AG04449 (cell line): ENCODE measurements at regions not wholly inside any gene's neighbourhood (a gene's known extent, or its start where the extent isn't known, plus 50 kb on each side); places are given as distances from the start of the nearest gene placed in this dataset.

Experiments
- CTCF ChIA-PET: fragments of 350-600 bp; formaldehyde crosslinking; extraction: SDS; loops from one replicate; lab custom pipeline; 2021; ENCODE audit warnings: antibody characterized with exemption; lab: Yijun Ruan, JAX
- POLR2A ChIA-PET: fragments of 400-600, 350-600 bp; formaldehyde crosslinking; extraction: SDS; loops from one replicate; lab custom pipeline; 2020; ENCODE audit warnings: antibody characterized with exemption, inconsistent platforms; lab: Yijun Ruan, JAX
- DNase-seq: peaks from one replicate; pipeline ENCODE4 v3.0.0-alpha.2; 2010; ENCODE audit warnings: low read depth, low spot score
- H3K4me3 ChIP-seq: 2 replicates; pipeline ENCODE4 v1.5.1; 2011; ENCODE audit warnings: low read depth, mild to moderate bottlenecking, control low read depth, low read length
- TF ChIP-seq, protein P1 (sequence below): IDR thresholded peaks from one replicate; pipeline ENCODE4 v1.5.1; 2011; ENCODE audit warnings: mild to moderate bottlenecking, moderate library complexity, low read length, control low read depth, inconsistent platforms; ENCODE audit not compliant: insufficient read depth; ENCODE audit errors: missing control alignments

DNA sequence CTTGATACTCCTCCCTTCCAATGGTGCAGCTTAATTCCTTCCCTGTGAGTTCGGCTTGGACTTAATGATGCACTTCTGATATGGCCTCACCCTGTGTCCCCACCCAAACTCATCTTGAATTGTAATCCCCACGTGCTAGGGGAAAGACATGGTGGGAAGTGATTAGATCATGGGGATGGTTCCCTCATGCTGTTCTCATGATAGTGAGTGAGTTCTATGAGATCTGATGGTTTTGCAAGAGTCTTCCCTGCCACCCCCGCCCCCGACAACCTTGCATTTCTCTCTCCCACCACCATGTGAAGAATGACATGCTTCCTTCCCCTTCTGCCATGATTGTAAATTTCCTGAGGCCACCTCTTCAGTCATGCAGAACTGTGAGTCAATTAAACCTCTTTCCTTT is 50.3 kb upstream of the HLA-G start:
- ChIA-PET CTCF (interaction anchor here (0.8 kb wide), 1 partner anchor 124 kb away, joined by 3 read pairs; no protein-coding TSS in a partner anchor), POLR2A (interaction anchor here (0.7 kb wide), 1 partner anchor 19 kb away, joined by 3 read pairs; no protein-coding TSS in a partner anchor)
- no peak for DNase-seq
- no peak overlapping the region for H3K4me3 ChIP-seq
- TF ChIP-seq, protein P1, sequence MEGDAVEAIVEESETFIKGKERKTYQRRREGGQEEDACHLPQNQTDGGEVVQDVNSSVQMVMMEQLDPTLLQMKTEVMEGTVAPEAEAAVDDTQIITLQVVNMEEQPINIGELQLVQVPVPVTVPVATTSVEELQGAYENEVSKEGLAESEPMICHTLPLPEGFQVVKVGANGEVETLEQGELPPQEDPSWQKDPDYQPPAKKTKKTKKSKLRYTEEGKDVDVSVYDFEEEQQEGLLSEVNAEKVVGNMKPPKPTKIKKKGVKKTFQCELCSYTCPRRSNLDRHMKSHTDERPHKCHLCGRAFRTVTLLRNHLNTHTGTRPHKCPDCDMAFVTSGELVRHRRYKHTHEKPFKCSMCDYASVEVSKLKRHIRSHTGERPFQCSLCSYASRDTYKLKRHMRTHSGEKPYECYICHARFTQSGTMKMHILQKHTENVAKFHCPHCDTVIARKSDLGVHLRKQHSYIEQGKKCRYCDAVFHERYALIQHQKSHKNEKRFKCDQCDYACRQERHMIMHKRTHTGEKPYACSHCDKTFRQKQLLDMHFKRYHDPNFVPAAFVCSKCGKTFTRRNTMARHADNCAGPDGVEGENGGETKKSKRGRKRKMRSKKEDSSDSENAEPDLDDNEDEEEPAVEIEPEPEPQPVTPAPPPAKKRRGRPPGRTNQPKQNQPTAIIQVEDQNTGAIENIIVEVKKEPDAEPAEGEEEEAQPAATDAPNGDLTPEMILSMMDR: no peak
